ENCODE measurements at regions not wholly inside any gene's neighbourhood (a gene's known extent, or its start where the extent isn't known, plus 50 kb on each side); places are given as distances from the start of the nearest gene placed in this dataset.

GRCh38 chr5:39759701-39760100 lies 334.9 kb upstream of the DAB2 start:
- TF ChIP-seq, protein P1, sequence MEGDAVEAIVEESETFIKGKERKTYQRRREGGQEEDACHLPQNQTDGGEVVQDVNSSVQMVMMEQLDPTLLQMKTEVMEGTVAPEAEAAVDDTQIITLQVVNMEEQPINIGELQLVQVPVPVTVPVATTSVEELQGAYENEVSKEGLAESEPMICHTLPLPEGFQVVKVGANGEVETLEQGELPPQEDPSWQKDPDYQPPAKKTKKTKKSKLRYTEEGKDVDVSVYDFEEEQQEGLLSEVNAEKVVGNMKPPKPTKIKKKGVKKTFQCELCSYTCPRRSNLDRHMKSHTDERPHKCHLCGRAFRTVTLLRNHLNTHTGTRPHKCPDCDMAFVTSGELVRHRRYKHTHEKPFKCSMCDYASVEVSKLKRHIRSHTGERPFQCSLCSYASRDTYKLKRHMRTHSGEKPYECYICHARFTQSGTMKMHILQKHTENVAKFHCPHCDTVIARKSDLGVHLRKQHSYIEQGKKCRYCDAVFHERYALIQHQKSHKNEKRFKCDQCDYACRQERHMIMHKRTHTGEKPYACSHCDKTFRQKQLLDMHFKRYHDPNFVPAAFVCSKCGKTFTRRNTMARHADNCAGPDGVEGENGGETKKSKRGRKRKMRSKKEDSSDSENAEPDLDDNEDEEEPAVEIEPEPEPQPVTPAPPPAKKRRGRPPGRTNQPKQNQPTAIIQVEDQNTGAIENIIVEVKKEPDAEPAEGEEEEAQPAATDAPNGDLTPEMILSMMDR (IDR thresholded peaks at IDR 0.05): no peak
- no peak for TF ChIP-seq POLR2A (IDR thresholded peaks at IDR 0.05)

All from heart left ventricle (tissue), 13 donors.